ENCODE measurements at regions not wholly inside any gene's neighbourhood (a gene's known extent, or its start where the extent isn't known, plus 50 kb on each side); places are given as distances from the start of the nearest gene placed in this dataset.

GRCh38 chr2:5990086-5990485 lies 297.9 kb downstream of the SOX11 start:
- no peaks in the 10 kb centered on the region for H3K9me3 ChIP-seq
- in situ Hi-C loops (cut with MboI; ENCODE audit: low sequenced_read_pairs in 4 of 4) (no loop called here), intact Hi-C loops (cut with DNase I; ENCODE audit: low total_unique reads) (no loop called here)
- no peaks in the 10 kb centered on the region for H3K27me3 ChIP-seq
- TF ChIP-seq CTCF (IDR thresholded peaks at IDR 0.05 in 4 of 5, conservative IDR thresholded peaks at IDR 0.05 in 1 of 5), result no peak
- no peak for TF ChIP-seq POLR2A (IDR thresholded peaks at IDR 0.05)
- no peak for ATAC-seq
- H3K36me3 ChIP-seq, result no peaks in the 10 kb centered on the region
- H3K27ac ChIP-seq, result no peak overlapping the region
- no peak for DNase-seq
- H3K4me1 ChIP-seq, result no peaks in the 10 kb centered on the region
- H3K4me3 ChIP-seq, result no peak overlapping the region

DNA sequence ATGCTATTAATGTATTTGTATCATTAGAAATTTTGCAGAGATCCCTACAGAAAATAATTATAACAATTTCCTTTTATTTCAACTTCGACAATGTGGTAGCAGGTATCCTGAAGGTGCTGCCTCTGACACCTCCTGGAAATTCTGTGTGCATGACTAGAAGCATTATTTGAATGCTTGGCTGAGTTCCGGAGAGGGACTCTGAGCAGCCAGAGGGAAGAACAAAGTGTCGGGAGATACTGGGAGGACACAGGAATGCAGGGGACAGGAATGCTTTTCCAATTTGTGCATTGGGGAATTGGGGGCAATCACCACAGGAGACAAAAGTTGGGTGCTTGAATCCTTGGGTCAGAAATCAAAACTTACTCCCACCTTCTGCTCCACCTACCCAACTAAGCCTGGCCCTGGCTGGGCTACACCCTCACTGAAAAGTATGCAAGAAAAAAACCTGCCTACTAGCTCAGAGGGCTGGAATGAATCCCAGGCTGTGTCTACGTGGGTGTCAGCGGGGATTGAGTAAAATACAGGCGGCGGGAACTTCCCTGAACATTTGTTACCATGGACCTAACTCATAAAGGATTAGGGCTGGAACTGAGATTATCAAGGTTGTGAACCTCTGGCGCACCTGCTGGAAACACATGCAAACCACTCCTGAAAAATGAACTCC lies 299.3 kb downstream of the SOX11 start:
- ATAC-seq (no peak), DNase-seq (no peak)
- Histone ChIP-seq H3K4me1 (no peaks in the 10 kb centered on the region), H3K27ac (no peak overlapping the region), H3K36me3 (no peaks in the 10 kb centered on the region), H3K4me3 (no peak overlapping the region), H3K9me3 (no peaks in the 10 kb centered on the region), H3K27me3 (no peaks in the 10 kb centered on the region)
- intact Hi-C loops (cut with DNase I; ENCODE audit: low total_unique reads), result no loop called here
- TF ChIP-seq POLR2A (IDR thresholded peaks at IDR 0.05) (no peak), CTCF (IDR thresholded peaks at IDR 0.05 in 4 of 5, conservative IDR thresholded peaks at IDR 0.05 in 1 of 5) (no peak)
- in situ Hi-C loops (cut with MboI; ENCODE audit: low sequenced_read_pairs in 4 of 4), result no loop called here

- H3K9me3 ChIP-seq, result no peaks in the 10 kb centered on the region
- ATAC-seq, result no peak
- H3K27me3 ChIP-seq, result no peaks in the 10 kb centered on the region
- in situ Hi-C loops (cut with MboI; ENCODE audit: low sequenced_read_pairs in 4 of 4), result no loop called here
- intact Hi-C loops (cut with DNase I; ENCODE audit: low total_unique reads), result no loop called here
- no peak overlapping the region for H3K27ac ChIP-seq
- no peaks in the 10 kb centered on the region for H3K4me1 ChIP-seq
- no peaks in the 10 kb centered on the region for H3K36me3 ChIP-seq
- TF ChIP-seq CTCF (IDR thresholded peaks at IDR 0.05 in 4 of 5, conservative IDR thresholded peaks at IDR 0.05 in 1 of 5), result no peak
- TF ChIP-seq POLR2A (IDR thresholded peaks at IDR 0.05), result no peak
- no peak for DNase-seq
- no peak overlapping the region for H3K4me3 ChIP-seq
These were observed 303.6 kb downstream of the SOX11 start for GRCh38 chr2:5995832-5996231.

DNA sequence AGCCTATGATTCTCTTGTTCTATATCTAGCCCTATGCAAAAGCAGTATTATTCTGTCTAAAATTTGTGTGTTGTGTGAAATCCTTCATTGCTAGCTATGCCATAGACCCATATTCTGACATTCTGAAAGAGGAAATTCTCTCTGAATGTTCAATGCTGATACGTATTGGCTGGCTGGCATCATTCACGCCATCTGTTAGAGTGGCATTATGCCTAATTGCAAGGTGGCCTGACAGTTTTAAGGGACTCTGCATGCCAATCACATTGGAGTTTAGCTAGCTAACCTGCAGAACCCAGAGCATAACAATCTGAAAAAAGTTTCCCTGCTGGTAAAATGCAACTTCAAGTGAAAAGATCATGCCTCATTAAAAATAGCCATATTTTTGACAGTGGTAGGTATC lies 316.0 kb downstream of the SOX11 start:
- Histone ChIP-seq H3K27me3 (no peaks in the 10 kb centered on the region), H3K36me3 (no peaks in the 10 kb centered on the region), H3K27ac (no peak overlapping the region), H3K4me1 (no peaks in the 10 kb centered on the region), H3K9me3 (no peaks in the 10 kb centered on the region), H3K4me3 (no peak overlapping the region)
- TF ChIP-seq CTCF (IDR thresholded peaks at IDR 0.05 in 4 of 5, conservative IDR thresholded peaks at IDR 0.05 in 1 of 5) (no peak), POLR2A (IDR thresholded peaks at IDR 0.05) (no peak)
- intact Hi-C loops (cut with DNase I; ENCODE audit: low total_unique reads) (no loop called here), in situ Hi-C loops (cut with MboI; ENCODE audit: low sequenced_read_pairs in 4 of 4) (no loop called here)
- ATAC-seq (no peak), DNase-seq (no peak)

DNA sequence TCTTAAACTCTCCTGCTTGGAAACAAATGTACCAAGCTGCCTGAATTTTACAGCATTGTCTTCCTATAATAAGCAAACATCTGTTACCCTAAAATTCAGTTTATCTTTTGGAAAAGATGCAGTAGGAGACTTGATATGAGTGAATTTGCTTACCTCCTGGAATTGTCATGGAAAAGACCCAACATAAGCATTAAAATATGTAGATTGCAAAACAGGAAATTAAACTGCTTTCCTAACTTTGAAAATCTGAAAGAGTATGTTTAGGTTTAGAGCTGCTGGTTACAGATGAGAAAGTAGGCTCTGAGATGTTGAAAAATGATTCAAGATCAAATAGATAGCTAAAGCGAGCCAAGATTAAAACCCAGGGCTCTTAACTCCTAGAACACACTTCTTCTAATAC lies 316.5 kb downstream of the SOX11 start:
- in situ Hi-C loops (cut with MboI; ENCODE audit: low sequenced_read_pairs in 4 of 4) (no loop called here), intact Hi-C loops (cut with DNase I; ENCODE audit: low total_unique reads) (no loop called here)
- no peaks in the 10 kb centered on the region for H3K4me1 ChIP-seq

More for the DNA sequence above, 316.5 kb downstream of the SOX11 start:
- Histone ChIP-seq H3K9me3 (no peaks in the 10 kb centered on the region), H3K27ac (no peak overlapping the region), H3K4me3 (no peak overlapping the region), H3K27me3 (no peaks in the 10 kb centered on the region), H3K36me3 (no peaks in the 10 kb centered on the region)
- TF ChIP-seq CTCF (IDR thresholded peaks at IDR 0.05 in 4 of 5, conservative IDR thresholded peaks at IDR 0.05 in 1 of 5) (no peak), POLR2A (IDR thresholded peaks at IDR 0.05) (no peak)
- ATAC-seq (no peak), DNase-seq (no peak)

Measured in gastrocnemius medialis (tissue), 4 donors.